Progenitor cell of endocrine pancreas (in vitro differentiated cells): ENCODE measurements at regions not wholly inside any gene's neighbourhood (a gene's known extent, or its start where the extent isn't known, plus 50 kb on each side); places are given as distances from the start of the nearest gene placed in this dataset.

ENCODE experiments used
- DNase-seq: peaks from one replicate; pipeline ENCODE4 v3.0.0; 2021; ENCODE audit warnings: low spot score; ENCODE audit not compliant: unreplicated experiment
- H3K27ac Mint-ChIP-seq: 2 replicates; pipeline ENCODE4 v1.8.0; 2021; ENCODE audit warnings: mild to moderate bottlenecking, moderate library complexity, mixed read lengths
- H3K27me3 Mint-ChIP-seq: 2 replicates; pipeline ENCODE4 v1.8.0; 2021; ENCODE audit warnings: mixed read lengths
- H3K36me3 Mint-ChIP-seq: 2 replicates; pipeline ENCODE4 v1.8.0; 2022; ENCODE audit warnings: mixed read lengths; ENCODE audit not compliant: insufficient read depth
- H3K4me1 Mint-ChIP-seq: 2 replicates; pipeline ENCODE4 v1.8.0; 2021; ENCODE audit warnings: low read depth, mixed read lengths
- H3K4me3 Mint-ChIP-seq: 2 replicates; pipeline ENCODE4 v1.8.0; 2021; ENCODE audit warnings: low read depth, mild to moderate bottlenecking, moderate library complexity, mixed read lengths
- H3K9me3 Mint-ChIP-seq: 2 replicates; pipeline ENCODE4 v1.8.0; 2021; ENCODE audit warnings: low read depth, mixed read lengths
- TF ChIP-seq, protein P1 (sequence below): fragments of 200-600 bp; sonication (generic); IDR thresholded peaks from one replicate; pipeline ENCODE4 v1.5.0; 2021; ENCODE audit warnings: antibody characterized with exemption, mild to moderate bottlenecking; ENCODE audit not compliant: unreplicated experiment

DNA sequence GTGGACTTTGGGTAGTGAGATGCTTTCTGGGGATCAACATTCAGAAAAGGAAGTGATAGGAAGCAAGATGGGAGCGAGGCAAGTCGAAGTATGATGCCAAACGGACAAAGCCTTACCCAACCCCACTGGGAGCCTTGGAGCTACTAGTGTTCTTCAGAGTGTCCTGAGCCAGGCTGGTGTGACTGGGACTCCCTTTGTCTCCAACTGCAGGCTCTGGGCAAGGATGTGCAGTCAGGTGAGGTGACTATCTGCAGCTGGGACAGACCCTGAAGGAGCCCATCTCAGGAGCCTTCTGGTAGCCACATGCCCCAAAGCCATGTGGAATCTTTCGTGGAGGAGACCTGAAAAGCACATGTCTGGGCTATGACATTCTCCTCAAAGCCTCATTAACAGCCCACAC lies 360.6 kb downstream of the MTRR start:
- H3K27me3 Mint-ChIP-seq, result peaks cover 3% of the 10 kb centered on the region
- TF ChIP-seq, protein P1, sequence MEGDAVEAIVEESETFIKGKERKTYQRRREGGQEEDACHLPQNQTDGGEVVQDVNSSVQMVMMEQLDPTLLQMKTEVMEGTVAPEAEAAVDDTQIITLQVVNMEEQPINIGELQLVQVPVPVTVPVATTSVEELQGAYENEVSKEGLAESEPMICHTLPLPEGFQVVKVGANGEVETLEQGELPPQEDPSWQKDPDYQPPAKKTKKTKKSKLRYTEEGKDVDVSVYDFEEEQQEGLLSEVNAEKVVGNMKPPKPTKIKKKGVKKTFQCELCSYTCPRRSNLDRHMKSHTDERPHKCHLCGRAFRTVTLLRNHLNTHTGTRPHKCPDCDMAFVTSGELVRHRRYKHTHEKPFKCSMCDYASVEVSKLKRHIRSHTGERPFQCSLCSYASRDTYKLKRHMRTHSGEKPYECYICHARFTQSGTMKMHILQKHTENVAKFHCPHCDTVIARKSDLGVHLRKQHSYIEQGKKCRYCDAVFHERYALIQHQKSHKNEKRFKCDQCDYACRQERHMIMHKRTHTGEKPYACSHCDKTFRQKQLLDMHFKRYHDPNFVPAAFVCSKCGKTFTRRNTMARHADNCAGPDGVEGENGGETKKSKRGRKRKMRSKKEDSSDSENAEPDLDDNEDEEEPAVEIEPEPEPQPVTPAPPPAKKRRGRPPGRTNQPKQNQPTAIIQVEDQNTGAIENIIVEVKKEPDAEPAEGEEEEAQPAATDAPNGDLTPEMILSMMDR, result no peak
- peaks cover 2% of the 10 kb centered on the region for H3K4me1 Mint-ChIP-seq
- H3K9me3 Mint-ChIP-seq, result peaks cover 5% of the 10 kb centered on the region
- H3K4me3 Mint-ChIP-seq, result no peak overlapping the region
- no peak for DNase-seq
- H3K36me3 Mint-ChIP-seq, result no peaks in the 10 kb centered on the region
- H3K27ac Mint-ChIP-seq, result no peak overlapping the region

DNA sequence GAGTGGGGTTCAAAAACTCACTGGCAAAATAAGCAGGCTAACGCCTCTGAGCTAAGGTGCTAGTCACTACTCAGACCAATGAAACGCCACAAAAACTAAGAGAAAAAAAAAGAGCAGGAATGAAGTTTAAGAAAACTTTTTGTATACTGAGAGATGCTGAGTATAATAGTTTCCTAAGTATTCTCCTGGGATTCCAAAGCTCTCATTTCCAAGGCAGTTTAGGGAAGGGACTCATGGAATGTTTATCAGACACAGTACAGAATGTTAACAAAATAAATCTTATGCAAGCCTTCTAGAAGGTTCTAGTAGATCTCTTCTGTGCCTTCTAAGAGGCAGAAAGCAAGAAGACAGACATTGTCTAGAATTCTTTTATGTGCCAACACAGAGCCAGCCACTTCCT lies 361.9 kb downstream of the MTRR start:
- H3K4me3 Mint-ChIP-seq, result no peak overlapping the region
- DNase-seq, result no peak
- peaks cover 2% of the 10 kb centered on the region for H3K4me1 Mint-ChIP-seq
- no peaks in the 10 kb centered on the region for H3K36me3 Mint-ChIP-seq
- TF ChIP-seq, protein P1, result no peak
- H3K9me3 Mint-ChIP-seq, result no peaks in the 10 kb centered on the region
- no peak overlapping the region for H3K27ac Mint-ChIP-seq
- H3K27me3 Mint-ChIP-seq, result peaks cover 3% of the 10 kb centered on the region

DNA sequence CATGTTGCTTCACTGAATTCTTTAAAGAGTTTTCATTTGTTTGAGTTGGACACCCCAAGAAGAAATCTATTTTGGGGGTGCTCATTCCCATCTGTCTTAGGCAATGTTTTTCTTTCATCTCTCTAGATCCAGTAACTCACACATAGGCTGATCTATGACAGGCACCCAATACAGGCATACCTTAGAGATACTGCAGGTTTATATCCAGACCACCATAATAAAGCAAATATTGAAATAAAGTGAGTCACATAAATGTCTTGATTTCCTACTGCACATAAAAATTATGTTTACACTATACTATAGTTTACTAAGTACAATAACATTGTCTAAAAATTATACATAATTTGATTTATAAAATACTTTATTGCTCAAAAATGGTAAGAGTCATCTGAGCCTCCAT lies 364.5 kb downstream of the MTRR start:
- Mint-ChIP-seq H3K27ac (no peak overlapping the region), H3K36me3 (no peaks in the 10 kb centered on the region), H3K27me3 (peaks cover 3% of the 10 kb centered on the region), H3K9me3 (no peaks in the 10 kb centered on the region), H3K4me1 (peaks cover 2% of the 10 kb centered on the region), H3K4me3 (no peak overlapping the region)
- TF ChIP-seq, protein P1, result no peak
- DNase-seq, result no peak

DNA sequence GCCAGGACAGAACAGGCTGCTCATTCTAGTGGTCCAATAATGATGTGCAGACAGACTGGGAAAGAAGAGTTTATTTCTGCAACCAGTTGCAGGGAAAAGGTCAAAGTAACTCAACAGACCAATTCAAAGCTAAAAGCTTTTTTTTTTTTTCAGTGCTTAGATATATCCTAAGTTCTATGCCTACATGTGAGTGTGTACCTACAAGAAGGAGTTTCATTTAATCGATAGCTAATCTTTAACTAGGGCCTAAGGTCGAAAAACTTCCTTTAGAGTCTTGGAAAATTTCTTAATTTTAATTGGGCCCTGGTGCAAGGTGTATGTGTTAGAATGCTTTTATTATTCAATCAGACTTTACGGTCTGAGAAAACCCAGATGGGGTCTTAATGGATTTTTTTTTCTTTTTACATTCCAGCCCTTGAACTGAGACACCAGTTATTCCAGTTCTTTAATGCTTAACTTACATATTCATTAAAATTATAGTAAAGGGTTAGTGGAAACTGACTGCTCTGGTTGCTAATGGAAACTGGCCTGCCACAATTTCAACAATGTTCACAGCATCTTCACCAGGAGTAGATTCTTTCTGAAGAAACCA lies 365.3 kb downstream of the MTRR start:
- Mint-ChIP-seq H3K4me3 (no peak overlapping the region), H3K9me3 (no peaks in the 10 kb centered on the region), H3K36me3 (no peaks in the 10 kb centered on the region), H3K27ac (no peak overlapping the region), H3K27me3 (peaks cover 6% of the 10 kb centered on the region), H3K4me1 (peaks cover 2% of the 10 kb centered on the region)
- DNase-seq, result no peak
- TF ChIP-seq, protein P1, result no peak

DNA sequence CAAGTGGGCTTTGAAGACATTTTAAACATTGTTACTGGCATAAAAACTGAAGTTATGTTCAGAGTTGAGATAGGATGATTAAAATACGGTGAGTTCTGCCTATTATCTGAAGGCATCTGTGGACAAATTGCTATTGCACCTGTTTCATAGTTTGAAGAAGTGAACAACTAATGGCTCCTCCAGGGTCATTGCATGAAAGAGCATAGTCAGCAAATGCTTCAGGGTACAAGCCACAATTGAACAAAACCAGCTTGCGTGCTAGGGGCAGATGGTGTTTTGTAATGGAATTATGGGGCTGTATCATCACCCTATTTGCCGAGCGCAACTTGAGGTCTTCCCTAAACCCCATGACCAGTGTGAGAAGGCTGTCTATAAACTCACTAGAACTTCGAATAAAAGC lies 369.1 kb downstream of the MTRR start:
- TF ChIP-seq, protein P1, result no peak
- Mint-ChIP-seq H3K9me3 (no peaks in the 10 kb centered on the region), H3K27ac (no peak overlapping the region), H3K4me3 (no peak overlapping the region), H3K4me1 (peaks cover 2% of the 10 kb centered on the region), H3K36me3 (no peaks in the 10 kb centered on the region), H3K27me3 (peaks cover 10% of the 10 kb centered on the region)
- no peak for DNase-seq
